ENCODE measurements at regions not wholly inside any gene's neighbourhood (a gene's known extent, or its start where the extent isn't known, plus 50 kb on each side); places are given as distances from the start of the nearest gene placed in this dataset.

DNA sequence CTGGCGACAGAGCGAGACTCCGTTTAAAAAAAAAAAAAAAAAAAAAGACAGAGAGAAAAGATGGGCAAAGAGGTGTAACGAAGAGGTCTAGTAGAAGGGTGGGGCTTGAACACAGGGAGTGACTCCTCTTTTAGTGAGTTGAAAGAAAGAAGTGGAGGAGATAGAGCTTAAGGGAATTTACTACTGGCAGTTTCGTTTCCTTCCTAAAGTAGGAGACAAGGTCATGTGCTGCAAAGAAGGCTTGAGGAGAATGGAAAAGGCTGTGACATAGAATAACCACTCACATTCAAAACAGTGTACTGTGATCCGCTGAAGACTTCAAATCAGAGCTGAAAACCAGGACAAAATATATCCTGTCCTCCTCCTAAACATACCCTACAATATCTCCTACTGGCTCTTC is 63.8 kb upstream of the EIF2S2 start:
- POLR2A ChIA-PET, result no interaction called here
- CTCF ChIA-PET, result no interaction called here

DNA sequence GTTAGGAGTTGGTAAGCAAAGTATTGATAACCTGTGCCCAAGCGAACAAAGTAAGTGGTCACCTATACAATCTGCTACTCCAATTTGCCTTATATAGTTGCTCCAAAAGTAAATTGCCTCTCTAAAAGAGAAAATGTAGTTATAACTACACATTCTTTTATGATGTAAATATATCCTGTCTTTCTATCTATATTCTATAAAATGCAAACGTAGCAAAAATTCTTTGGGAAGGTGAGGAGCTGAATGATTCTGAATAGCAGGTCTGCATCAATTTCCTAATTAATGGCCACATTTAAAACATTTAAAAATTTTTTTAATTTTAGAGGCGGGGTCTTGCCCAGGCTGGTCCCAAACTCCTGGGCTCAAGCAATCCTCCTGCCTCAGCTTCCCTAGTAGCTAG is 64.2 kb upstream of the ASIP start:
- ATAC-seq (replicated peaks in 1 of 4), result no peak
- ChIA-PET POLR2A (no interaction called here), CTCF (interaction anchor here in 1 of 2 donors (0.7 kb wide), 1 partner anchor 350 kb away, joined by 3 read pairs; no protein-coding TSS in a partner anchor)
- H3K27ac Mint-ChIP-seq, result no peak overlapping the region
- Histone ChIP-seq H3K4me3 (ENCODE audit: control insufficient read depth in 1 of 2, extremely low read depth in 1 of 2, low read length in 1 of 2) (no peak overlapping the region), H3K27ac (ENCODE audit: low read length) (no peak overlapping the region), H3K27me3 (replicated peaks in 1 of 2; ENCODE audit: control insufficient read depth in 2 of 2, extremely low read depth in 1 of 2, insufficient read depth in 2 of 2, low read length in 1 of 2) (no peaks in the 10 kb centered on the region), H3K9me3 (no peaks in the 10 kb centered on the region), H3K4me1 (ENCODE audit: control insufficient read depth in 1 of 2, extremely low read depth in 1 of 2, insufficient read depth in 2 of 2, low read length in 2 of 2) (no peaks in the 10 kb centered on the region), H3K36me3 (ENCODE audit: control insufficient read depth in 2 of 2, extremely low read depth in 1 of 2, insufficient read depth in 1 of 2, low read length in 1 of 2) (no peaks in the 10 kb centered on the region)
- no CpG with 5 or more reads among the region's 3 CpGs for WGBS (ENCODE audit: insufficient coverage)
- peaks cover 0 to 2% of the 10 kb centered on the region in 2 donors for H3K27me3 Mint-ChIP-seq
- H3K4me3 Mint-ChIP-seq, result no peak overlapping the region
- no peak for DNase-seq
- H3K36me3 Mint-ChIP-seq, result no peaks in the 10 kb centered on the region
- no peaks in the 10 kb centered on the region for H3K4me1 Mint-ChIP-seq
- H3K9me3 Mint-ChIP-seq, result no peaks in the 10 kb centered on the region

More for the DNA sequence above, 63.8 kb upstream of the EIF2S2 start:
- Histone ChIP-seq H3K27ac (ENCODE audit: low read length) (no peak overlapping the region), H3K4me1 (ENCODE audit: control insufficient read depth in 1 of 2, extremely low read depth in 1 of 2, insufficient read depth in 2 of 2, low read length in 2 of 2) (no peaks in the 10 kb centered on the region), H3K9me3 (no peaks in the 10 kb centered on the region), H3K4me3 (ENCODE audit: control insufficient read depth in 1 of 2, extremely low read depth in 1 of 2, low read length in 1 of 2) (no peak overlapping the region), H3K36me3 (ENCODE audit: control insufficient read depth in 2 of 2, extremely low read depth in 1 of 2, insufficient read depth in 1 of 2, low read length in 1 of 2) (no peaks in the 10 kb centered on the region), H3K27me3 (replicated peaks in 1 of 2; ENCODE audit: control insufficient read depth in 2 of 2, extremely low read depth in 1 of 2, insufficient read depth in 2 of 2, low read length in 1 of 2) (no peaks in the 10 kb centered on the region)
- no peak for DNase-seq
- Mint-ChIP-seq H3K4me1 (no peaks in the 10 kb centered on the region), H3K27me3 (peaks cover 0 to 1% of the 10 kb centered on the region in 2 donors), H3K4me3 (no peak overlapping the region), H3K27ac (no peak overlapping the region), H3K9me3 (no peaks in the 10 kb centered on the region), H3K36me3 (no peaks in the 10 kb centered on the region)
- WGBS (ENCODE audit: insufficient coverage), result 60% methylated on average over 1 of the region's 6 CpGs
- no peak for ATAC-seq (replicated peaks in 1 of 4)

DNA sequence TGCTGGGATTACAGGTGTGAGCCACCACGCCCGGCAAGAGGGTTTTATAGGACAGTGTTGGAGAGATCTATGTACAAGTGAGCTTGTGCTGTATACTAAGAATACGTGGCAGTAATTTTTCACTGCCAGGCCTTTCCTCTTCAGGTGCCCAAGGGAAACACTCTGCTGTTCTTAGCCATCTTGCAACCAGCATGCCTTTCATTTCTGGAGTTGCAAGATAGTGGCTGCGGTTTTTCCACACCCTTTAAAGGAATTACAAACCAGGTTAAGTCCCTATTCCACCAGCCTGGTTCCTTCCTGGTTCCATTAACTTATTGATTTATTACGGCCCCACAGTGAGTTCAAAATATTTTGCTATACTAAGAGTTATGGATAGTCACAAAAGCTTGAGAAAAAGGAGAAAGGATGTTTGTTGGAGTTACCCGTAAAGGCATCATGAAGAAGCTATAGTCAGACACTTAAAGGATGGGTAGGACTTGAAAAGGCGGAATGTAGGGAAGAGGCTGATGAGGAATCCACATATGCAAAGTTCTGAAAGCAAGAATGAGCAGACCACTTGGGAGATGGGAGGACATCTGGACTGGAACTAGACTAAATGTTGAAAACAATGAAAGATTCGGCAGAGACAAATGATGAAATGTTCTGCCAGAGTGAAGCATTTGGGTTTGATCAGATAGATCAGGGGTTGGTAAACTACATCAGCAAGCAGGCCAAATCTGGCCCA is 61.4 kb upstream of the ASIP start:
- H3K27me3 Mint-ChIP-seq, result peaks cover 12 to 15% of the 10 kb centered on the region in 2 donors
- ChIA-PET CTCF (no interaction called here), POLR2A (no interaction called here)
- no peak overlapping the region for H3K27ac ChIP-seq (ENCODE audit: low read length)
- no peaks in the 10 kb centered on the region for H3K9me3 ChIP-seq
- DNase-seq (no peak), ATAC-seq (replicated peaks in 1 of 4) (no peak)
- H3K36me3 Mint-ChIP-seq, result no peaks in the 10 kb centered on the region
- peaks cover 0 to 2% of the 10 kb centered on the region in 2 experiments for H3K27me3 ChIP-seq (replicated peaks in 1 of 2; ENCODE audit: control insufficient read depth in 2 of 2, extremely low read depth in 1 of 2, insufficient read depth in 2 of 2, low read length in 1 of 2)
- 86% methylated on average over 5 of the region's 8 CpGs for WGBS (ENCODE audit: insufficient coverage)
- H3K4me1 Mint-ChIP-seq, result no peaks in the 10 kb centered on the region
- H3K4me3 Mint-ChIP-seq, result no peak overlapping the region
- H3K27ac Mint-ChIP-seq, result no peak overlapping the region
- no peaks in the 10 kb centered on the region for H3K36me3 ChIP-seq (ENCODE audit: control insufficient read depth in 2 of 2, extremely low read depth in 1 of 2, insufficient read depth in 1 of 2, low read length in 1 of 2)
- no peak overlapping the region for H3K4me3 ChIP-seq (ENCODE audit: control insufficient read depth in 1 of 2, extremely low read depth in 1 of 2, low read length in 1 of 2)
- no peaks in the 10 kb centered on the region for H3K9me3 Mint-ChIP-seq
- no peaks in the 10 kb centered on the region for H3K4me1 ChIP-seq (ENCODE audit: control insufficient read depth in 1 of 2, extremely low read depth in 1 of 2, insufficient read depth in 2 of 2, low read length in 2 of 2)

DNA sequence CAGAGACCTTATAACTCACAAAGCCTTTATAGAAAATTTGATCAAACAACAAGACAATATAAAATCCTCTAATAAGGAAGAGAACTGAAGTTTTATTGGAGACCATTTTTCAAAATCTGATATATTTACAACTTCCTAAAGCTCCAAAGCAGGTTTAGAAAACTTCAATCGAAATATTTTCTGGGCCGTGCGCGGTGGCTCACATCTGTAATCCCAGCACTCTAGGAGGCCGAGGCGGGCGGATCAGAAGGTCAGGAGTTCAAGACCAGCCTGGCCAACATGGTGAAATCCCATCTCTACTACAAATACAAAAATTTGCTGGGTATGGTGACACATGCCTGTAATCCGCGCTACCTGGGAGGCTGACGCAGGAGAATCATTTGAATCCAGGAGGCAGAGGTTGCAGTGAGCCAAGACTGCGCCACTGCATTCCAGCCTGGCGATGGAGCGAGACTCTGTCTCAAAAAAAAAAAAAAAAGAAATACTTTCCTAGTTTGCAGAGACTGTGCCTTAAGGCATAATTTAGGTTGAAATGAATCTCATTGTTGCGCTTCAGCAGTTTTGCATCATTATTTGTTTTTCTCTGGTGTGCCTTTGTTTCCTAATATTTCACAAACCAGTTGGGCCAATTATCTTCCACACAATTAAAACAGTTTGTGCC is 60.6 kb upstream of the ASIP start:
- ATAC-seq (replicated peaks in 1 of 4) (no peak), DNase-seq (no peak)
- Histone ChIP-seq H3K36me3 (ENCODE audit: control insufficient read depth in 2 of 2, extremely low read depth in 1 of 2, insufficient read depth in 1 of 2, low read length in 1 of 2) (no peaks in the 10 kb centered on the region), H3K27ac (ENCODE audit: low read length) (no peak overlapping the region), H3K9me3 (no peaks in the 10 kb centered on the region), H3K4me1 (ENCODE audit: control insufficient read depth in 1 of 2, extremely low read depth in 1 of 2, insufficient read depth in 2 of 2, low read length in 2 of 2) (no peaks in the 10 kb centered on the region), H3K4me3 (ENCODE audit: control insufficient read depth in 1 of 2, extremely low read depth in 1 of 2, low read length in 1 of 2) (no peak overlapping the region), H3K27me3 (replicated peaks in 1 of 2; ENCODE audit: control insufficient read depth in 2 of 2, extremely low read depth in 1 of 2, insufficient read depth in 2 of 2, low read length in 1 of 2) (peaks cover 0 to 2% of the 10 kb centered on the region in 2 experiments)
- no peaks in the 10 kb centered on the region for H3K9me3 Mint-ChIP-seq
- no peak overlapping the region for H3K27ac Mint-ChIP-seq
- H3K4me3 Mint-ChIP-seq, result no peak overlapping the region
- WGBS (ENCODE audit: insufficient coverage), result 98% methylated on average over 9 of the region's 14 CpGs
- CTCF ChIA-PET, result no interaction called here
- no peaks in the 10 kb centered on the region for H3K4me1 Mint-ChIP-seq
- POLR2A ChIA-PET, result no interaction called here
- no peaks in the 10 kb centered on the region for H3K36me3 Mint-ChIP-seq
- peaks cover 16 to 17% of the 10 kb centered on the region in 2 donors for H3K27me3 Mint-ChIP-seq

DNA sequence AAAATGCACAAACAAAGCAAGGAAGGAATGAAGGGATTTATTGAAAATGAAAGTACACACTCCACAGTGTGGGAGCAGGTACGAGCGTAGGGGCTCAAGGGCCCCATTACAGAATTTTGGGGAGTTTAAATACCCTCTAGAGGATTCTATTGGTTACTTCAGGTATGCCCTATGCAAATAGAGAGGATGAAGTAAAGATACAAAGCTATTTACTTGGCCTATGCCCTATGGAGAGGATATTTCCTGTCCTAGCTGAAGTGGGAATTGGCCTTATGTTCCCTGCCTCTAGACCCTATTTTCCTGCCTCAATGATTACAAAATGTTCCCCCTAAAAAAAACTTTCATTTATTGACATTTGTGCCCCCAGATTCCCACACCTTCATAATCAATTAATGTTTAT is 59.7 kb upstream of the ASIP start:
- Mint-ChIP-seq H3K4me3 (no peak overlapping the region), H3K27ac (no peak overlapping the region), H3K36me3 (no peaks in the 10 kb centered on the region), H3K27me3 (peaks cover 17 to 19% of the 10 kb centered on the region in 2 donors), H3K9me3 (no peaks in the 10 kb centered on the region), H3K4me1 (no peaks in the 10 kb centered on the region)
- CTCF ChIA-PET, result no interaction called here
- no peaks in the 10 kb centered on the region for H3K9me3 ChIP-seq
- H3K4me3 ChIP-seq (ENCODE audit: control insufficient read depth in 1 of 2, extremely low read depth in 1 of 2, low read length in 1 of 2), result no peak overlapping the region
- H3K36me3 ChIP-seq (ENCODE audit: control insufficient read depth in 2 of 2, extremely low read depth in 1 of 2, insufficient read depth in 1 of 2, low read length in 1 of 2), result no peaks in the 10 kb centered on the region
- no peaks in the 10 kb centered on the region for H3K4me1 ChIP-seq (ENCODE audit: control insufficient read depth in 1 of 2, extremely low read depth in 1 of 2, insufficient read depth in 2 of 2, low read length in 2 of 2)
- POLR2A ChIA-PET, result no interaction called here
- ATAC-seq (replicated peaks in 1 of 4) (no peak), DNase-seq (no peak)
- no CpG with 5 or more reads among the region's 2 CpGs for WGBS (ENCODE audit: insufficient coverage)
- peaks cover 0 to 2% of the 10 kb centered on the region in 2 experiments for H3K27me3 ChIP-seq (replicated peaks in 1 of 2; ENCODE audit: control insufficient read depth in 2 of 2, extremely low read depth in 1 of 2, insufficient read depth in 2 of 2, low read length in 1 of 2)
- H3K27ac ChIP-seq (ENCODE audit: low read length), result no peak overlapping the region

DNA sequence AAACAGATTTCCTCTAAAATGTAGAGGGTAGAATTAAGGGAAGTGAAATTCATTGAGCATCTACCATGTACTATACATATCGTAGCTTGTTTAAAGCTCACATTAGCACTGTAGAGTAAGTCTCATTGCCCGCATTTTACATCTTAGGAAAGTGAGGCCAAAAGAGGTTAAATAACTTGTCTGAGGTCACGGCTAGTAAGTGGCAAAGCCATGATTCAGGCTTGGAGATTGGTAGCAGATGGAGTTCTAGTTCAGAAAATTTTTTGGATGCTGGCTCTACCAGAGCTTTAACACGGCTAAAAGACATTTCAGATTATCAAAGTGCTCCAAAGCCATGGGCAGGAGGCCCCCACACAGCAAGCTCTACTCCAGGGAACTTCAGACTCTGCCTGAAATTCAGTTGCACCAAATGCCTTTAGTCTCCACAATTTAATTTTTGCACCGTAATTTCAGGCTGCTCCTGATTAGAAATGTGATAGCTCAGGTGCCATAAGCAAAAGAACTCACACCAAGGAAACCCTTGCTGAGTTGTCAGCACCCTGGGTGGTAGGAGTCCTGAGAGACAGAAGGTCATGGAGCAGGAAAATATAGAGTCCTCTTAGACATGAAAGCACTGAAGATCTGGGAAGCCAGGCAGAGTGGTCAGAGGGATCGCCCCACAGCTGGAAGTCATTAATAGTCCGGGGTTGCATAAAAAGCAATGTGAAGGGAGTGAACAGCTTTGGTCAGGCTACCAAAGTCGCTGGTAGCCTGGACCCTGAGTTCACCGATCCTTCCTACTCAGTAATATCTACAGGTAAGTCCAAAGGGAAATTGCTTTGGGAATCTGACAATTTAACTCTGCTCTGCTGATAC is 55.2 kb upstream of the ASIP start:
- ChIA-PET POLR2A (no interaction called here), CTCF (interaction anchor here in 1 of 2 donors (0.5 kb wide), 1 partner anchor 733 kb away, joined by 3 read pairs; no protein-coding TSS in a partner anchor)
- ATAC-seq (replicated peaks in 1 of 4) (no peak), DNase-seq (no peak)
- Mint-ChIP-seq H3K4me3 (no peak overlapping the region), H3K27ac (no peak overlapping the region), H3K36me3 (no peaks in the 10 kb centered on the region), H3K4me1 (no peaks in the 10 kb centered on the region), H3K27me3 (peaks cover 19 to 30% of the 10 kb centered on the region in 2 donors), H3K9me3 (no peaks in the 10 kb centered on the region)
- Histone ChIP-seq H3K4me3 (ENCODE audit: control insufficient read depth in 1 of 2, extremely low read depth in 1 of 2, low read length in 1 of 2) (no peak overlapping the region), H3K27ac (ENCODE audit: low read length) (no peak overlapping the region), H3K4me1 (ENCODE audit: control insufficient read depth in 1 of 2, extremely low read depth in 1 of 2, insufficient read depth in 2 of 2, low read length in 2 of 2) (no peaks in the 10 kb centered on the region), H3K36me3 (ENCODE audit: control insufficient read depth in 2 of 2, extremely low read depth in 1 of 2, insufficient read depth in 1 of 2, low read length in 1 of 2) (no peaks in the 10 kb centered on the region), H3K27me3 (replicated peaks in 1 of 2; ENCODE audit: control insufficient read depth in 2 of 2, extremely low read depth in 1 of 2, insufficient read depth in 2 of 2, low read length in 1 of 2) (peaks cover 0 to 5% of the 10 kb centered on the region in 2 experiments), H3K9me3 (no peaks in the 10 kb centered on the region)
- 82% methylated on average over 3 of the region's 9 CpGs for WGBS (ENCODE audit: insufficient coverage)
